Activated CD8-positive, alpha-beta memory T cell treated with anti-CD3 and anti-CD28 coated beads, Interleukin-2, amount 10 ng/mL, durations not matched to agents 7 days and 5 days (primary cell): ENCODE measurements at regions not wholly inside any gene's neighbourhood (a gene's known extent, or its start where the extent isn't known, plus 50 kb on each side); places are given as distances from the start of the nearest gene placed in this dataset.

Experiments used
- ATAC-seq: fragments of 150-1000 bp; cut with Tn5 transposase; one replicate; pipeline ENCODE4 v1.10.0; 2021; ENCODE audit warnings: moderate library complexity
- CTCF ChIA-PET: fragments of 350-600 bp; sonication (Branson Sonifier 250); formaldehyde crosslinking; loops from one replicate; lab custom pipeline; 2021; ENCODE audit warnings: antibody characterized with exemption; lab: Charles Lee
- DNase-seq: peaks from one replicate; pipeline ENCODE4 v3.0.0-alpha.2; 2020
- H3K27ac Mint-ChIP-seq: one replicate; pipeline ENCODE4 v1.8.0; 2021; ENCODE audit warnings: mild to moderate bottlenecking, mixed read lengths
- H3K27me3 Mint-ChIP-seq: one replicate; pipeline ENCODE4 v1.8.0; 2021; ENCODE audit warnings: mixed read lengths
- H3K36me3 Mint-ChIP-seq: one replicate; pipeline ENCODE4 v1.8.0; 2021; ENCODE audit warnings: mild to moderate bottlenecking, mixed read lengths
- H3K4me1 Mint-ChIP-seq: one replicate; pipeline ENCODE4 v1.8.0; 2021; ENCODE audit warnings: mixed read lengths
- H3K4me3 Mint-ChIP-seq: one replicate; pipeline ENCODE4 v1.8.0; 2021; ENCODE audit warnings: mild to moderate bottlenecking, moderate library complexity, mixed read lengths
- H3K9me3 Mint-ChIP-seq: one replicate; pipeline ENCODE4 v1.8.0; 2022; ENCODE audit warnings: low read depth, mixed read lengths

DNA sequence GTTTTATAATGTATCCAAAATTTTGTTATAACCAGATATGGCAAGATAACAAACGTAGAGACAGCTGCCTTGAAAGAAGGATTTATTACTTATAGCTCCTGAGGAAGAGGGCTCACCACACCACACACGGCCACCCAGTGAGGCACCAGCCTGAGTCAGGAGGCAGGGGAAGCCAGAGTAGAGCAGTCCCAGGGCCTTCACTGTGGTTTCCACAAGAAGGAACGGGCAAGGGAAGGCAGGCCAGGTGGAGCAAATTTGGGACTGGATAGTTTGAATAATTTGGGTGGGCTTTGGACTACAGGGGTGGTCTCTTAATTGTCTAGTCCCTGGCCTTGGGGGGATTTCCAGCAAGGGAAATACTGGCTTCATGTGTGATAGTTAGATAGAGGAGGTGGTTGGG is 72.5 kb downstream of the RRAGC start:
- CTCF ChIA-PET, result no interaction called here

DNA sequence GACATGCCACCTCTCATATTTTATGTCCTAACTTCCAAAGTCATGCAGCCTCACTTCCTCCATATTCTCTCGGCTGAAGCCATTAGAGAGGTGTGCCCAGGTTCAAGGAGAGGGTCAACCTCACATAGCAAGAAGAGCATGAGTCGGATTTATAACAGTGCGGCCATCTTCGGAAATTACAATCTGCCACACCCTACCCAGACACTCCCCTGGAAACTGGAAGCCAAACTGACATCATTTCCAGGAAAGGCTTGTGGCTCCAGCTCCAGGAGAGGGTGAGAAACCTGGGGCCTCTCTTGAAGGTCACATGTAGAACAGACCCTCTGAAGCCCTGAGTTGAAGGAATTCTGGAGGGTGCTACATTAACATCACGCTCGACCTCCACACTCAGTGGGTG is 73.5 kb downstream of the RRAGC start:
- Mint-ChIP-seq H3K9me3 (no peaks in the 10 kb centered on the region), H3K4me1 (no peaks in the 10 kb centered on the region), H3K36me3 (no peaks in the 10 kb centered on the region), H3K27ac (no peak overlapping the region), H3K27me3 (peaks cover 81% of the 10 kb centered on the region), H3K4me3 (no peak overlapping the region)
- CTCF ChIA-PET, result no interaction called here
- DNase-seq, result no peak
- no peak for ATAC-seq

More for the DNA sequence above, 72.5 kb downstream of the RRAGC start:
- Mint-ChIP-seq H3K27ac (no peak overlapping the region), H3K9me3 (no peaks in the 10 kb centered on the region), H3K27me3 (peaks cover 80% of the 10 kb centered on the region), H3K4me1 (no peaks in the 10 kb centered on the region), H3K4me3 (no peak overlapping the region), H3K36me3 (no peaks in the 10 kb centered on the region)
- ATAC-seq (no peak), DNase-seq (no peak)

DNA sequence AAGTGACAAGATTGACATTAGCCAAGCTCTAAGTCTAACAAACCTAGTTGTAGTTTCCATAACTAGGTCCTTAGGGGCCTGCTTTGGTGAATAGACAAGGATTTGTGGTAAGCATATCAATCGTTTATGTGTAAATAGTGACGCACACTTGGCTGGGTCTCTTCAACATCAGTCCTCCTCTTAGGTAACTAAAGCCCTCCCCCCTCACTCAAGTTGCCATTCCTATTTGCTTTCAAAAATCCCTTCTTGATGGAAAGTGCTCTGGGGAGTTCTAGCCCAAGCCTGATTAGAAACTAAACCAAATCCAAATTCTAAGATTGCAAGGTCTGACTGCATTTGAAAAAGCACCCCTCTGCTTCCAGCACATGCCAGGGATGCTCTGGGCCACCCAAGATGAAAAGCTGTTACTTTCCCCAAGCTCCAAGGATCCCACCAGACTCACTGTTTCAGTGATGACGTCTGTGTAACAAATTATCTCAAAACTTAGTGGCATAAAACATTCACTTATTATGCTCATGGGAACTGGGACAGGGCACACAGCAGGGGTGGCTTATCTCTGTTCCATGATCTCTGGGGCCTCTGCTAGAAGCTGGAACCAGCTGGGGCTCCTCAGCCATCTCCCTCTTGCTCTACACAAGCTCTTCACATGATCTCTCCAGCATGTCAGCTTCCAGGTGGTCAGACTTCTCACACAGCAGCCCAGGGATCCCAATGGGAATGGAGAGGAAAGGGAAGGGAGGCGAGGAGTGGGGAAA is 74.1 kb downstream of the RRAGC start:
- CTCF ChIA-PET, result no interaction called here
- DNase-seq, result no peak
- Mint-ChIP-seq H3K4me1 (no peaks in the 10 kb centered on the region), H3K27me3 (peaks cover 77% of the 10 kb centered on the region), H3K36me3 (no peaks in the 10 kb centered on the region), H3K9me3 (no peaks in the 10 kb centered on the region), H3K4me3 (no peak overlapping the region), H3K27ac (no peak overlapping the region)
- no peak for ATAC-seq

DNA sequence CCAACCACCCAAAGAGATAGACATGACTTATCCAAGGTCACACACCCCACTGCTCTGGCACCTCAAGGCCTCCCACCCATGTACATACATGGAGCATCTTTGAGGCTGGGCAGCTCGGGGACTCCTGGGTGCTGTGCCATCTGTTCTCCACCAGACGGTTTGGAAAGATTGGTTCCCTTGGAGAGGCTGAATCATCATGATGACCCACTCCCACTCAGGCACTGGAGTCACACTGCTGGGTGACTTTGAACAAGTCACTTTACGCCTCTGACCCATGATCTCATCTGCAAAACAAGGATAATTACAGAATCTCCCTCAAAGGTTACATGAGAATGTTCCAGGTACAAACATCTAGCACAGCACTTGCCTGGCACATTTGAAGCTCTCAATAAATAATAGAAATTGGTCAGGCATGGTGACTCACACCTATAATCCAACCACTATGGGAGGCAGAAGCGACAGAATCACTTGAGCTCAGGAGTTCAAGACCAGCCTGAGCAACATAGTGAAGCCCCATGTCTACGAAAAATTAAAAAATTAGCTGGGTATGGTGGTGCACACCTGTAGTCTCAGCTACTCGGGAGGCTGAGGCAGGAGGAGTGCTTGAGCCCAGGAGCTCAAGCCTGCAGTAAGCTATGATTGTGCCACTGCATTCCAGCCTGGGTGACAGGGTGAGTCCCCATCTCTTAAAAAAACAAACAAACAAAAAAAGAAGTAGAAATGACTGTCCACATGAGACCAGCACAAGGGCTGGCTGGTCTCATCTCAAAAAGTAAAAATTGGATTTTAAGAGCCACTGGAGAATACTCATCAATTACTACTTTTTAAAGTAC is 74.9 kb downstream of the RRAGC start:
- peaks cover 73% of the 10 kb centered on the region for H3K27me3 Mint-ChIP-seq
- DNase-seq, result no peak
- no peak overlapping the region for H3K4me3 Mint-ChIP-seq
- CTCF ChIA-PET, result no interaction called here
- no peak overlapping the region for H3K27ac Mint-ChIP-seq
- no peaks in the 10 kb centered on the region for H3K4me1 Mint-ChIP-seq
- H3K36me3 Mint-ChIP-seq, result no peaks in the 10 kb centered on the region
- H3K9me3 Mint-ChIP-seq, result no peaks in the 10 kb centered on the region
- no peak for ATAC-seq

DNA sequence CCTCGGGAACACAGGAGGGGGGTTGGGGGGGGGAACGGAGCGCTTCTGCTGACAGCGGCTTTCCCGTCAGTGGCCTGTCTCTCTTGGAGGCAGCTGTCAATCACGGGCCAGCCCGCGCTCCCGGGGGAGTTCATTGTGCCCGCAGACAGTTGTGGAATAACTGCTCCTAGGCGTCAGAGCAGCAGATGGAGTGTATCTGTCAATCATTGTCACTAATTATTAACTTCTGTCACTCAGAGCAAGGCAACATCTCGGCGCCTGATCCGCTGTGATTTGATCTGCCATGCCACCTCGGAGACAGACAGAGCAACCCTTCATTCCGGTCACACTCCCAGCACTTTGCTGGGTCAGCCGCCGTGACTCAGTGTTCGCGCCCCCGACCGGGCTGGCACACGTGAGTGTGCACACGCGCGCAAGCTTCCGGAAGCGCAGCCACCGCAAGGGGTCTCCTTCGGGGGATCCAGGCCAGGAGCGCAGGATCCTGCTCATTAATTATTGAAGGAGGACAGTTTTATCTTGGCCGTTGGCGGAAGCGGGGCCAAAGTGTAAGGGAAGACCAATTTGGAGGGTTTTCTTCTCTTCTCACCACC is 75.8 kb downstream of the RRAGC start:
- CTCF ChIA-PET, result no interaction called here
- DNase-seq (no peak), ATAC-seq (no peak)
- no peaks in the 10 kb centered on the region for H3K9me3 Mint-ChIP-seq
- H3K4me3 Mint-ChIP-seq, result no peak overlapping the region
- H3K27ac Mint-ChIP-seq, result no peak overlapping the region
- peaks cover 65% of the 10 kb centered on the region for H3K27me3 Mint-ChIP-seq
- no peaks in the 10 kb centered on the region for H3K4me1 Mint-ChIP-seq
- H3K36me3 Mint-ChIP-seq, result no peaks in the 10 kb centered on the region

DNA sequence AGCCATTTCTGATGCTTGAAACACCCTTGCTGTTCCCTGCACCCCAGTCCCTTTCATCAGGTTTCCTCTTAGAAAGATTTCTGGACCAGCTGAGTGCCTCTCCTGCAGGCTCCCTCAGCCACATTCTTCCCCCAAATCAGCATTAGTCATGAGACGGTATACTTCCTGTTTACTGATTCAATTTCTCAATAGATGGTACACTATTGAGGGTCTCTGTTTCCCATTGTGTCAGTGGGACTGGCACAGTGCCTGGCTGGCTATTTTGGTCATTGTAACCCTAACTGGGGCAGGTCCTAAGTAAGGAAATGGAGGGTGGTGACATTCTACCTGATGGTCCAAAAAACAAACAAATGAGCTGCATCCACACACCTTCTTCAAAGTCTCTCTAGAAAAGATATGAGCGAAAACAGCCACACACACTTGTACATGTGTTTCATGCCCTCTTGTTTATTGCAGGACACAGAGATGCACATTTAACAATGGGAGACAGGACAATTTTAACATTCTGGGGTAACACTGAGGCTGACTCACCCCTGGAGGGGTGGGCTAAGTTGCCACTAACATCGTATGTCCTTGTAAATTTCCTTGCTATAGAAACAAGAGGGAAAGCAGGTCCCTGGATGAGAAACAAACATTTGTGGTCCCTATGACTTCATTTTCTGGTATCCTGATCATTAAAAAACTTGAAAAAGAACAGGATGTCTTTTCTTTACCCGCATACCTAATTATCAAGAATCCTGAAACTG is 77.5 kb downstream of the RRAGC start:
- CTCF ChIA-PET, result no interaction called here

DNA sequence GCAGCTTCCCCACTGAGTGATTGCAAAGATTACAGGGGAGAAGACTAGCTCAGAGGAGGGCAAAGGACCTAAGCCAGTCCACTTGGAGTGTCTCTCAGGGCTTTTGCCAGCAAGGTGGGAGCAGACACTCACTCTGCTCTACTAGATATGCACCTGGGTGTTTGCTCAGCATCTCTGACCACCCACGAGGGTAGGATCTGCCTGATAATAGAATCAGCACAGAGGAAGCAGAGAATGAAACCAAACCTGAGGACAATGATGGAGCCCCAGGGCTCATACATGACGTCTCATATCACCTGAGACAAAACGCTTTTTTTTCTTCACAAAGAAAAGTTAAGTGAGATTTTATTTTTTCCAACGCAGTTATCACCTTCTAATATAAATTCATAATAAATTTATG is 79.4 kb downstream of the RRAGC start:
- H3K27me3 Mint-ChIP-seq, result peaks cover 54% of the 10 kb centered on the region
- CTCF ChIA-PET, result no interaction called here

More for the DNA sequence above, 77.5 kb downstream of the RRAGC start:
- H3K4me3 Mint-ChIP-seq, result no peak overlapping the region
- ATAC-seq (no peak), DNase-seq (no peak)
- no peak overlapping the region for H3K27ac Mint-ChIP-seq
- no peaks in the 10 kb centered on the region for H3K36me3 Mint-ChIP-seq
- peaks cover 52% of the 10 kb centered on the region for H3K27me3 Mint-ChIP-seq
- H3K4me1 Mint-ChIP-seq, result no peaks in the 10 kb centered on the region
- H3K9me3 Mint-ChIP-seq, result no peaks in the 10 kb centered on the region

DNA sequence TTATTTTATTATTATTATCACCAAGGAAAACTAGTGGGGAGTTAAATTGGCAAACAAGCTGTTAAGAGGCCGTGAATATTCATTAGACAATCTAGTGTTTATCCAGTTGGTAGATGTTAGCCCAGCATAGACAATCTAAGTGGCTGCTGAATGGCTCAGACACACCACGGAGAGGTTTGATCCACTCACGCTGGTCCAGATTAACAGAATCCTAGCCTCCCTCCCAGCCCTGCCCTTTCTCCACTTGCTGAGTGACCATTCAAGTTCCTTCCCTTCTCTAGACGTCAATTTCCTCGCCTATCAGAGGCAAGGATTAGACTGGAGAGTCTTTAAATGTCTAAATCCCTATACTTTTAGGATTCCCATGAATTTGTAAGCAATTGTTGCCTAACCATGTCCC is 80.1 kb downstream of the RRAGC start:
- ATAC-seq (no peak), DNase-seq (peak; percentile 18)
- Mint-ChIP-seq H3K9me3 (no peaks in the 10 kb centered on the region), H3K4me1 (no peaks in the 10 kb centered on the region), H3K27ac (no peak overlapping the region), H3K36me3 (no peaks in the 10 kb centered on the region), H3K4me3 (no peak overlapping the region), H3K27me3 (peaks cover 49% of the 10 kb centered on the region)
- CTCF ChIA-PET, result no interaction called here

More for the DNA sequence above, 79.4 kb downstream of the RRAGC start:
- no peak for ATAC-seq
- no peaks in the 10 kb centered on the region for H3K4me1 Mint-ChIP-seq
- no peaks in the 10 kb centered on the region for H3K9me3 Mint-ChIP-seq
- no peaks in the 10 kb centered on the region for H3K36me3 Mint-ChIP-seq
- peak; percentile 11 for DNase-seq
- no peak overlapping the region for H3K4me3 Mint-ChIP-seq
- H3K27ac Mint-ChIP-seq, result no peak overlapping the region

DNA sequence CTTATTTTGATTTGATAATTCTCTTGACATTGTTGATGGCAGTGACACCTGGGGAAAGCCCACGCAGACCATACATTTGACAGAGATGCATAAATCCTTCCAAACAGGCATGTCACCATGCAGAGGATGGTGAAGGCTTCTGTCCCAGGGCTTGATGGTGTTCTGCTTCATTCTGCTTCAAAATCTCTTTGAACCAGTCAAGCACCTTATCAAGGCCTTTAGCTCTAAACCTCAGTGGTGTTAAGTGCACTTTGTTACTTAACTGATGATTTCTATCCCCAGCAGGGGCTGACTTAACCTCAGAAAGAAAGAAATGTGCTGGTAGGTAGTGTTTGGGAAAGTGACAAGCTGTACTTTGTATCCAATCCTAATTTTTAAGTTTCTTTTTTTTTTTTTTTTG is 81.1 kb downstream of the RRAGC start:
- Mint-ChIP-seq H3K27ac (no peak overlapping the region), H3K4me3 (no peak overlapping the region), H3K9me3 (no peaks in the 10 kb centered on the region), H3K36me3 (no peaks in the 10 kb centered on the region), H3K27me3 (peaks cover 41% of the 10 kb centered on the region), H3K4me1 (no peaks in the 10 kb centered on the region)
- DNase-seq (no peak), ATAC-seq (no peak)
- CTCF ChIA-PET, result no interaction called here

DNA sequence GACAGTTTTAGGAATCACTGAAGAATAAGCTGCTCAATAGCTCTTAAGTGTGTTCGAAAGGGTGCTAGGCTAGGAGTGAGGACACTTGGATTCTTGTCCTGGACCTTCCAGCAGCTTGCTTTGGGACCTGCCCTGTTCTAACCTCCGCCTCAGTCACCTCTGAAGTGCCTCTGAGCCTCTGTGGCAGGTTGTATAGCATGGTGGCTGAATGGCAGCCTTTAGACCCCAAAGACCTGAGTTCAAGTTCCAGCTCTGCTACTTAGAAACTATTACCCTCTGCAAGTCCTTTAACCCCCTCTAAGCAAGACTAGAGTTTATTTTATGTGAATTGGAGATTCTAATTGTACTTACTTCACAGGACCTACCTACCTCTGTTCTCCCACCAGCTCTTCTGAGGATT is 81.5 kb downstream of the RRAGC start:
- no peaks in the 10 kb centered on the region for H3K36me3 Mint-ChIP-seq
- CTCF ChIA-PET, result no interaction called here
- no peaks in the 10 kb centered on the region for H3K4me1 Mint-ChIP-seq
- no peak for DNase-seq
- no peak for ATAC-seq
- no peaks in the 10 kb centered on the region for H3K9me3 Mint-ChIP-seq
- no peak overlapping the region for H3K27ac Mint-ChIP-seq
- peaks cover 37% of the 10 kb centered on the region for H3K27me3 Mint-ChIP-seq
- no peak overlapping the region for H3K4me3 Mint-ChIP-seq

DNA sequence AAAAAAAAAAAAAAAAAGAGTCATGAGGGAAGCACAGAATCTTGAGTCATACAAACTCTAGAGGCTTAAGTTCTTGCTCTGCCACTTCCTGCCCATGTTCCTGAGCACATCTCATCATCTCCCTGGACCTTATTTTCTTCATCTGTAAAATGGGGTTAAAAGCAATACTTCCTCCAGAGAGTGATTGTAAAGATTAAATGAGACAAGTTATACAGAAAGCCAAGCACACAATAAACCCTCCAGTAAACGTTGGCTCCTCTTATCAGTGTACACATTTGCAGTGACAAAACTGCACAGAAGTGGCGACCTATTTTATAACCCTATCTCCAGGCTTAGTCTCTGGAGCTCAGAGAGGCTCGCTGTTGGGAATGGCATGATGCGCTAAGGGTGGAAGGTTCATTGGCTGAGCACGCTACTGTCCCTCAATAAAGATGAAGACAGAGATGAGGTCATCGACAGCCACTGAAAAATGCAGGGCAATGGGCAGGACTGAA is 82.1 kb downstream of the RRAGC start:
- peaks cover 31% of the 10 kb centered on the region for H3K27me3 Mint-ChIP-seq
- CTCF ChIA-PET, result no interaction called here
- no peaks in the 10 kb centered on the region for H3K4me1 Mint-ChIP-seq
- no peak overlapping the region for H3K27ac Mint-ChIP-seq
- DNase-seq, result peak; percentile 33
- ATAC-seq, result no peak
- H3K9me3 Mint-ChIP-seq, result no peaks in the 10 kb centered on the region
- no peak overlapping the region for H3K4me3 Mint-ChIP-seq
- H3K36me3 Mint-ChIP-seq, result no peaks in the 10 kb centered on the region

DNA sequence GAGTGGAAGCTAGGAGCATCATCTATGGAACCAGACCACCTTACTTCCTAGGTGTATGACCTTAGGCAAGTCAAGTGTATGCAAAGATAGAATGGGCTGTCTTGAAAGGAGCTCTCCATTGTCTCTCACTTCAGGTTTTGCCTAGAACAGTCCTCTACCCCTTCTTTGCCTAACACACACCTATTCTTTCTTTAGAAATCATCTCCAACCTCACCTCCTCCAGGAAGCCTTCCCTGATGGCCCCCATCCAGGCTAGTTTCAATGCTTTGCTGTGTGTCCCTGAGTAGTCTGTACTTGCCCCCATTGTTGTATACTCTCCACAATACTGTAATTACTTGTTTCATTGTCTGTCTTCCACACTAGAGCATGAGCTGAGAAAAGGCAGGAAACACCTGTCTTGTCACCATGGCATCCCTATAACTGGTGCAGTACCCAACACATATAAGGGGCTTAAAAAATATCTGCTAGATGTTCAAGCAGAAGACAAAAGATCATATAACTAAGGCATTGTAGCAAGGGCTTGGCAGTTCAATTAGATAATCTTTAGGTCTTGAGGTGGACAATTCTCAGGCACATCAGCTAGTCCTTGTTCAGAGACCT is 83.0 kb downstream of the RRAGC start:
- H3K27me3 Mint-ChIP-seq, result peaks cover 23% of the 10 kb centered on the region
- ATAC-seq, result no peak
- no peak overlapping the region for H3K4me3 Mint-ChIP-seq
- H3K9me3 Mint-ChIP-seq, result no peaks in the 10 kb centered on the region
- DNase-seq, result no peak
- CTCF ChIA-PET, result no interaction called here
- no peaks in the 10 kb centered on the region for H3K36me3 Mint-ChIP-seq
- H3K4me1 Mint-ChIP-seq, result no peaks in the 10 kb centered on the region
- H3K27ac Mint-ChIP-seq, result no peak overlapping the region
